Activated CD8-positive, alpha-beta memory T cell treated with anti-CD3 and anti-CD28 coated beads, Interleukin-2, amount 10 ng/mL, durations not matched to agents 7 days and 5 days (primary cell): ENCODE measurements at regions not wholly inside any gene's neighbourhood (a gene's known extent, or its start where the extent isn't known, plus 50 kb on each side); places are given as distances from the start of the nearest gene placed in this dataset.

Source experiments
- ATAC-seq: fragments of 150-1000 bp; cut with Tn5 transposase; one replicate; pipeline ENCODE4 v1.10.0; 2021; ENCODE audit warnings: moderate library complexity
- CTCF ChIA-PET: fragments of 350-600 bp; sonication (Branson Sonifier 250); formaldehyde crosslinking; loops from one replicate; lab custom pipeline; 2021; ENCODE audit warnings: antibody characterized with exemption; lab: Charles Lee
- DNase-seq: peaks from one replicate; pipeline ENCODE4 v3.0.0-alpha.2; 2020
- H3K27ac Mint-ChIP-seq: one replicate; pipeline ENCODE4 v1.8.0; 2021; ENCODE audit warnings: mild to moderate bottlenecking, mixed read lengths
- H3K27me3 Mint-ChIP-seq: one replicate; pipeline ENCODE4 v1.8.0; 2021; ENCODE audit warnings: mixed read lengths
- H3K36me3 Mint-ChIP-seq: one replicate; pipeline ENCODE4 v1.8.0; 2021; ENCODE audit warnings: mild to moderate bottlenecking, mixed read lengths
- H3K4me1 Mint-ChIP-seq: one replicate; pipeline ENCODE4 v1.8.0; 2021; ENCODE audit warnings: mixed read lengths
- H3K4me3 Mint-ChIP-seq: one replicate; pipeline ENCODE4 v1.8.0; 2021; ENCODE audit warnings: mild to moderate bottlenecking, moderate library complexity, mixed read lengths
- H3K9me3 Mint-ChIP-seq: one replicate; pipeline ENCODE4 v1.8.0; 2022; ENCODE audit warnings: low read depth, mixed read lengths

GRCh38 chr1:94319319-94320102 lies 82.1 kb upstream of the ARHGAP29 start:
- CTCF ChIA-PET = no interaction called here
- no peaks in the 10 kb centered on the region for H3K36me3 Mint-ChIP-seq
- H3K4me1 Mint-ChIP-seq = no peaks in the 10 kb centered on the region
- no peak overlapping the region for H3K27ac Mint-ChIP-seq
- DNase-seq (no peak), ATAC-seq (no peak)
- peaks cover 18% of the 10 kb centered on the region for H3K27me3 Mint-ChIP-seq
- no peaks in the 10 kb centered on the region for H3K9me3 Mint-ChIP-seq
- no peak overlapping the region for H3K4me3 Mint-ChIP-seq

- CTCF ChIA-PET = no interaction called here
- no peak for DNase-seq
- peaks cover 13% of the 10 kb centered on the region for H3K27me3 Mint-ChIP-seq
- H3K4me1 Mint-ChIP-seq = no peaks in the 10 kb centered on the region
- no peaks in the 10 kb centered on the region for H3K36me3 Mint-ChIP-seq
- no peaks in the 10 kb centered on the region for H3K9me3 Mint-ChIP-seq
- ATAC-seq = no peak
- no peak overlapping the region for H3K4me3 Mint-ChIP-seq
- H3K27ac Mint-ChIP-seq = no peak overlapping the region
Observed at GRCh38 chr1:94318505-94319030, 81.2 kb upstream of the ARHGAP29 start.

GRCh38 chr1:94317790-94318188 lies 80.4 kb upstream of the ARHGAP29 start:
- no peak for ATAC-seq
- CTCF ChIA-PET = interaction anchor here (0.6 kb wide), 1 partner anchor 46 kb away, joined by 3 read pairs; no protein-coding TSS in a partner anchor

GRCh38 chr1:94316836-94317789 lies 79.7 kb upstream of the ARHGAP29 start:
- no peaks in the 10 kb centered on the region for H3K9me3 Mint-ChIP-seq
- no peak overlapping the region for H3K27ac Mint-ChIP-seq
- no peak for ATAC-seq
- peaks cover 1% of the 10 kb centered on the region for H3K27me3 Mint-ChIP-seq
- CTCF ChIA-PET = interaction anchor here (0.6 kb wide), 1 partner anchor 45 kb away, joined by 3 read pairs; no protein-coding TSS in a partner anchor
- no peak overlapping the region for H3K4me3 Mint-ChIP-seq
- H3K4me1 Mint-ChIP-seq = no peaks in the 10 kb centered on the region
- H3K36me3 Mint-ChIP-seq = no peaks in the 10 kb centered on the region
- no peak for DNase-seq

More at GRCh38 chr1:94317790-94318188, 80.4 kb upstream of the ARHGAP29 start:
- Mint-ChIP-seq H3K27ac (no peak overlapping the region), H3K36me3 (no peaks in the 10 kb centered on the region), H3K9me3 (no peaks in the 10 kb centered on the region), H3K4me3 (no peak overlapping the region), H3K4me1 (no peaks in the 10 kb centered on the region), H3K27me3 (peaks cover 8% of the 10 kb centered on the region)
- DNase-seq = no peak

- CTCF ChIA-PET = no interaction called here
- no peaks in the 10 kb centered on the region for H3K36me3 Mint-ChIP-seq
- no peaks in the 10 kb centered on the region for H3K27me3 Mint-ChIP-seq
Observed at GRCh38 chr1:94316183-94316582, 78.8 kb upstream of the ARHGAP29 start.

GRCh38 chr1:94315552-94316116 lies 78.2 kb upstream of the ARHGAP29 start:
- no peak overlapping the region for H3K27ac Mint-ChIP-seq
- no peak overlapping the region for H3K4me3 Mint-ChIP-seq
- ATAC-seq (no peak), DNase-seq (no peak)
- H3K9me3 Mint-ChIP-seq = no peaks in the 10 kb centered on the region
- CTCF ChIA-PET = no interaction called here
- no peaks in the 10 kb centered on the region for H3K27me3 Mint-ChIP-seq
- no peaks in the 10 kb centered on the region for H3K4me1 Mint-ChIP-seq
- H3K36me3 Mint-ChIP-seq = no peaks in the 10 kb centered on the region

More at GRCh38 chr1:94316183-94316582, 78.8 kb upstream of the ARHGAP29 start:
- H3K9me3 Mint-ChIP-seq = no peaks in the 10 kb centered on the region
- DNase-seq (no peak), ATAC-seq (no peak)
- no peak overlapping the region for H3K4me3 Mint-ChIP-seq
- H3K4me1 Mint-ChIP-seq = no peaks in the 10 kb centered on the region
- H3K27ac Mint-ChIP-seq = no peak overlapping the region

- Mint-ChIP-seq H3K27ac (no peak overlapping the region), H3K4me1 (no peaks in the 10 kb centered on the region), H3K9me3 (no peaks in the 10 kb centered on the region), H3K4me3 (no peak overlapping the region), H3K36me3 (no peaks in the 10 kb centered on the region), H3K27me3 (no peaks in the 10 kb centered on the region)
- no peak for DNase-seq
- ATAC-seq = no peak
- CTCF ChIA-PET = no interaction called here
Observed at GRCh38 chr1:94314222-94314858, 77.0 kb upstream of the ARHGAP29 start.

GRCh38 chr1:94310570-94311270 lies 73.3 kb upstream of the ARHGAP29 start:
- Mint-ChIP-seq H3K4me1 (no peaks in the 10 kb centered on the region), H3K4me3 (no peak overlapping the region), H3K36me3 (no peaks in the 10 kb centered on the region), H3K9me3 (no peaks in the 10 kb centered on the region), H3K27me3 (peaks cover 7% of the 10 kb centered on the region), H3K27ac (no peak overlapping the region)
- CTCF ChIA-PET = no interaction called here
- no peak for ATAC-seq
- DNase-seq = no peak

GRCh38 chr1:94309829-94310569 lies 72.6 kb upstream of the ARHGAP29 start:
- Mint-ChIP-seq H3K27me3 (peaks cover 14% of the 10 kb centered on the region), H3K27ac (no peak overlapping the region), H3K36me3 (no peaks in the 10 kb centered on the region), H3K9me3 (no peaks in the 10 kb centered on the region), H3K4me1 (no peaks in the 10 kb centered on the region), H3K4me3 (no peak overlapping the region)
- no peak for ATAC-seq
- CTCF ChIA-PET = no interaction called here
- no peak for DNase-seq

GRCh38 chr1:94309216-94309615 lies 71.8 kb upstream of the ARHGAP29 start:
- Mint-ChIP-seq H3K4me3 (no peak overlapping the region), H3K27ac (no peak overlapping the region), H3K27me3 (peaks cover 14% of the 10 kb centered on the region), H3K4me1 (no peaks in the 10 kb centered on the region), H3K36me3 (no peaks in the 10 kb centered on the region), H3K9me3 (no peaks in the 10 kb centered on the region)
- CTCF ChIA-PET = no interaction called here
- ATAC-seq = no peak
- DNase-seq = no peak

GRCh38 chr1:94306521-94306920 lies 69.1 kb upstream of the ARHGAP29 start:
- Mint-ChIP-seq H3K9me3 (no peaks in the 10 kb centered on the region), H3K4me3 (no peak overlapping the region), H3K4me1 (no peaks in the 10 kb centered on the region), H3K27me3 (peaks cover 14% of the 10 kb centered on the region), H3K27ac (no peak overlapping the region), H3K36me3 (no peaks in the 10 kb centered on the region)
- CTCF ChIA-PET = no interaction called here
- DNase-seq = no peak
- no peak for ATAC-seq

GRCh38 chr1:94305704-94306103 lies 68.3 kb upstream of the ARHGAP29 start:
- Mint-ChIP-seq H3K27ac (no peak overlapping the region), H3K27me3 (peaks cover 14% of the 10 kb centered on the region), H3K4me3 (no peak overlapping the region), H3K4me1 (no peaks in the 10 kb centered on the region), H3K36me3 (no peaks in the 10 kb centered on the region), H3K9me3 (no peaks in the 10 kb centered on the region)
- CTCF ChIA-PET = no interaction called here
- DNase-seq (no peak), ATAC-seq (no peak)
